Hepatocyte (in vitro differentiated cells): ENCODE measurements at regions not wholly inside any gene's neighbourhood (a gene's known extent, or its start where the extent isn't known, plus 50 kb on each side); places are given as distances from the start of the nearest gene placed in this dataset.

Experiments
- DNase-seq: peaks from one replicate; pipeline ENCODE4 v3.0.0-alpha.2; 2016; ENCODE audit warnings: low spot score
- H2AFZ ChIP-seq: fragments of 200-600 bp; sonication (generic); 2 replicates; pipeline ENCODE4 v1.6.0; 2016; ENCODE audit warnings: antibody characterized with exemption, mild to moderate bottlenecking
- H3K27ac ChIP-seq: fragments of 200-600 bp; sonication (generic); 2 replicates; pipeline ENCODE4 v1.5.1; 2016; ENCODE audit warnings: mild to moderate bottlenecking
- H3K27me3 ChIP-seq: fragments of 200-600 bp; sonication (generic); 2 replicates; pipeline ENCODE4 v1.6.1; 2016
- H3K36me3 ChIP-seq: fragments of 200-600 bp; sonication (generic); replicated peaks from 2 replicates; pipeline ENCODE4 v1.5.1; 2016; ENCODE audit warnings: low read depth; ENCODE audit not compliant: insufficient read depth
- H3K4me1 ChIP-seq: fragments of 200-600 bp; sonication (generic); 2 replicates; pipeline ENCODE4 v1.5.1; 2016; ENCODE audit warnings: mild to moderate bottlenecking, moderate library complexity; ENCODE audit not compliant: insufficient read depth
- H3K4me2 ChIP-seq: fragments of 200-600 bp; sonication (generic); 2 replicates; pipeline ENCODE4 v1.6.0; 2016
- H3K4me3 ChIP-seq: fragments of 200-600 bp; sonication (generic); 2 replicates; pipeline ENCODE4 v1.5.1; 2016; ENCODE audit warnings: mild to moderate bottlenecking
- H3K79me2 ChIP-seq: fragments of 200-600 bp; sonication (generic); 2 replicates; pipeline ENCODE4 v1.6.0; 2017; ENCODE audit warnings: mild to moderate bottlenecking
- H3K9me2 ChIP-seq: fragments of 200-600 bp; sonication (generic); replicated peaks from 2 replicates; pipeline ENCODE4 v1.6.0; 2017; ENCODE audit warnings: mild to moderate bottlenecking; ENCODE audit not compliant: insufficient read depth
- H3K9me3 ChIP-seq: fragments of 200-600 bp; sonication (generic); 2 replicates; pipeline ENCODE4 v1.5.1; 2016; ENCODE audit warnings: low read depth, mild to moderate bottlenecking
- H4K20me1 ChIP-seq: fragments of 200-600 bp; sonication (generic); 2 replicates; pipeline ENCODE4 v1.6.0; 2016; ENCODE audit warnings: mild to moderate bottlenecking; ENCODE audit not compliant: insufficient read depth, poor library complexity, severe bottlenecking
- EZH2 ChIP-seq: fragments of 200-600 bp; sonication (generic); IDR thresholded peaks from 2 replicates; pipeline ENCODE4 v1.6.1; 2016; ENCODE audit warnings: antibody characterized with exemption, mild to moderate bottlenecking, borderline replicate concordance
- EZH2phosphoT487 ChIP-seq: fragments of 200-600 bp; sonication (generic); IDR thresholded peaks from one replicate; pipeline ENCODE4 v1.6.1; 2018; ENCODE audit warnings: antibody characterized with exemption, mild to moderate bottlenecking, low read depth, moderate library complexity; ENCODE audit not compliant: unreplicated experiment, severe bottlenecking
- WGBS: methylation state at CpG from one replicate; pipeline ENCODE4 v1.1.6; 2016; ENCODE audit warnings: low lambda C conversion rate; ENCODE audit errors: missing lambda C conversion rate; 5-methylcytosine and 5-hydroxymethylcytosine counted together
- TF ChIP-seq, protein P1 (sequence below): fragments of 200-600 bp; sonication (generic); IDR thresholded peaks from 2 replicates; pipeline ENCODE4 v1.5.1; 2016; ENCODE audit warnings: antibody characterized with exemption, mild to moderate bottlenecking; ENCODE audit not compliant: poor library complexity

GRCh38 chr1:87505391-87505983 is 176.8 kb downstream of the LMO4 start:
- Histone ChIP-seq H2AFZ (no peak overlapping the region), H3K79me2 (no peaks in the 10 kb centered on the region), H3K4me2 (no peak overlapping the region), H3K27me3 (no peaks in the 10 kb centered on the region), H3K4me3 (no peak overlapping the region), H3K4me1 (no peaks in the 10 kb centered on the region), H3K36me3 (no peaks in the 10 kb centered on the region), H3K9me2 (no peaks in the 10 kb centered on the region), H3K27ac (no peak overlapping the region), H4K20me1 (no peaks in the 10 kb centered on the region), H3K9me3 (no peaks in the 10 kb centered on the region)
- WGBS = 66% methylated on average over 9 of the region's 9 CpGs
- DNase-seq = no peak
- TF ChIP-seq EZH2 (no peak), EZH2phosphoT487 (no peak)
- TF ChIP-seq, protein P1, sequence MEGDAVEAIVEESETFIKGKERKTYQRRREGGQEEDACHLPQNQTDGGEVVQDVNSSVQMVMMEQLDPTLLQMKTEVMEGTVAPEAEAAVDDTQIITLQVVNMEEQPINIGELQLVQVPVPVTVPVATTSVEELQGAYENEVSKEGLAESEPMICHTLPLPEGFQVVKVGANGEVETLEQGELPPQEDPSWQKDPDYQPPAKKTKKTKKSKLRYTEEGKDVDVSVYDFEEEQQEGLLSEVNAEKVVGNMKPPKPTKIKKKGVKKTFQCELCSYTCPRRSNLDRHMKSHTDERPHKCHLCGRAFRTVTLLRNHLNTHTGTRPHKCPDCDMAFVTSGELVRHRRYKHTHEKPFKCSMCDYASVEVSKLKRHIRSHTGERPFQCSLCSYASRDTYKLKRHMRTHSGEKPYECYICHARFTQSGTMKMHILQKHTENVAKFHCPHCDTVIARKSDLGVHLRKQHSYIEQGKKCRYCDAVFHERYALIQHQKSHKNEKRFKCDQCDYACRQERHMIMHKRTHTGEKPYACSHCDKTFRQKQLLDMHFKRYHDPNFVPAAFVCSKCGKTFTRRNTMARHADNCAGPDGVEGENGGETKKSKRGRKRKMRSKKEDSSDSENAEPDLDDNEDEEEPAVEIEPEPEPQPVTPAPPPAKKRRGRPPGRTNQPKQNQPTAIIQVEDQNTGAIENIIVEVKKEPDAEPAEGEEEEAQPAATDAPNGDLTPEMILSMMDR = no peak

DNA sequence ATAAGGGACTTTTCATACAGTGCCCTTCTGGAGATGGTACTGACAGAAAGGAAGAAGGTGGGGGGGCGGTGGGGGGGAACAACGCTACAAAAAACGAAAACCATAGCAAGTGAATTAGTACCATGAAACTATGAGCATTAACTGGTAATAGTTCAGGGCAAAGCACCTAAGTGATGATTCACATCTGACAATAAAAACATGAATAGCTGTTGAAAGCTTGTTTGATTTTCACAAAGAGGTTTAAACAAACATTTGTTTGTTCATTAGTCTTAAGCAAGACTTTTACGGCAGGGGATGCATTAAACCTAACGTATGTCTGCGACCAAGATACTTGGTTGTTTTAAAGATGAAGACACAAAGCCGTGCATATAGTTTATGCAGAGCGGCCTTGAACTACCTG is 177.5 kb downstream of the LMO4 start:
- no peak overlapping the region for H3K4me3 ChIP-seq
- H3K9me2 ChIP-seq = no peaks in the 10 kb centered on the region
- no peaks in the 10 kb centered on the region for H3K9me3 ChIP-seq
- H3K79me2 ChIP-seq = no peaks in the 10 kb centered on the region
- no peak overlapping the region for H2AFZ ChIP-seq
- H3K27me3 ChIP-seq = no peaks in the 10 kb centered on the region
- H3K27ac ChIP-seq = no peak overlapping the region
- DNase-seq = no peak
- no peaks in the 10 kb centered on the region for H3K4me1 ChIP-seq
- TF ChIP-seq, protein P1 = no peak
- TF ChIP-seq EZH2 (no peak), EZH2phosphoT487 (no peak)
- no peak overlapping the region for H3K4me2 ChIP-seq
- 55% methylated on average over 8 of the region's 8 CpGs for WGBS
- no peaks in the 10 kb centered on the region for H4K20me1 ChIP-seq
- H3K36me3 ChIP-seq = no peaks in the 10 kb centered on the region

DNA sequence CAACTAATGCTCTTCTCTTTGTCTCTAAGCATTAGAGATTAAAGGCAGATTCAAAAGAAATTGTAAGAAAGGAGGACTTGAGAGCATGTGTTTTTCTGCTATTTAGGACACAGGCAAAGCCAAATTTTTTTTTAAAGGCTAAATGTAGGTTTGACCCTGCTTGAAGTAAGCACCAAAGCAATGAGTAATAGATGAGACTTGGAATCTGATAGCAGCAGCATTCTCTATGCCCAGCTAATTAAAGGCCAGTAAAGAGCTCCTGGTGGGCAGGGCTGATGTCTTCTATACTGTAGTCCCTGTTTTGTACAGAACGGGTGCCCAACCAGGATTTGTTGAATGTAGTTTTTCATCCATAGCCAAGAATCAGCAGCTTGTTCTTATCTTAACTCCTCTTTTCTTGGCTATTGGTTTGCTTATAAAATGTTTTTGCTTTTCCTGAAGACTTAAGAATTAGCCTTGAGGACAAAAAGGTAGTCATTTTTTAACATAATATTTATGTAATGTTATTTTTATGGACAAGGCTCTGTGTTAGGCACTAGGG is 179.6 kb downstream of the LMO4 start:
- Histone ChIP-seq H2AFZ (no peak overlapping the region), H3K4me1 (no peaks in the 10 kb centered on the region), H3K4me2 (no peak overlapping the region), H3K27ac (no peak overlapping the region), H3K36me3 (no peaks in the 10 kb centered on the region), H4K20me1 (no peaks in the 10 kb centered on the region), H3K9me3 (no peaks in the 10 kb centered on the region), H3K79me2 (no peaks in the 10 kb centered on the region), H3K9me2 (no peaks in the 10 kb centered on the region), H3K27me3 (no peaks in the 10 kb centered on the region), H3K4me3 (no peak overlapping the region)
- DNase-seq = no peak
- TF ChIP-seq EZH2 (no peak), EZH2phosphoT487 (no peak)
- TF ChIP-seq, protein P1 = no peak
- 67% methylated on average over 1 of the region's 1 CpG for WGBS
